Testis (tissue), 2 donors: ENCODE measurements at regions not wholly inside any gene's neighbourhood (a gene's known extent, or its start where the extent isn't known, plus 50 kb on each side); places are given as distances from the start of the nearest gene placed in this dataset.

ENCODE experiments used
- POLR2A ChIP-seq: fragments of 450-650 bp; IDR thresholded peaks from one replicate; pipeline ENCODE4 v1.6.1; 2017; ENCODE audit warnings: antibody characterized with exemption, mild to moderate bottlenecking, moderate library complexity
- TF ChIP-seq, protein P1 (sequence below), 3 experiments: fragments of 450-650 bp in 2 of 3; fragments of 200-600 bp in 1 of 3; sonication (generic) in 1 of 3; IDR thresholded peaks; one replicate each; pipeline ENCODE4 v1.5.1; 2016 to 2019; ENCODE audit warnings: antibody characterized with exemption in 3 of 3, mild to moderate bottlenecking in 2 of 3, moderate library complexity in 1 of 3

- no peak for TF ChIP-seq POLR2A
- TF ChIP-seq, protein P1, sequence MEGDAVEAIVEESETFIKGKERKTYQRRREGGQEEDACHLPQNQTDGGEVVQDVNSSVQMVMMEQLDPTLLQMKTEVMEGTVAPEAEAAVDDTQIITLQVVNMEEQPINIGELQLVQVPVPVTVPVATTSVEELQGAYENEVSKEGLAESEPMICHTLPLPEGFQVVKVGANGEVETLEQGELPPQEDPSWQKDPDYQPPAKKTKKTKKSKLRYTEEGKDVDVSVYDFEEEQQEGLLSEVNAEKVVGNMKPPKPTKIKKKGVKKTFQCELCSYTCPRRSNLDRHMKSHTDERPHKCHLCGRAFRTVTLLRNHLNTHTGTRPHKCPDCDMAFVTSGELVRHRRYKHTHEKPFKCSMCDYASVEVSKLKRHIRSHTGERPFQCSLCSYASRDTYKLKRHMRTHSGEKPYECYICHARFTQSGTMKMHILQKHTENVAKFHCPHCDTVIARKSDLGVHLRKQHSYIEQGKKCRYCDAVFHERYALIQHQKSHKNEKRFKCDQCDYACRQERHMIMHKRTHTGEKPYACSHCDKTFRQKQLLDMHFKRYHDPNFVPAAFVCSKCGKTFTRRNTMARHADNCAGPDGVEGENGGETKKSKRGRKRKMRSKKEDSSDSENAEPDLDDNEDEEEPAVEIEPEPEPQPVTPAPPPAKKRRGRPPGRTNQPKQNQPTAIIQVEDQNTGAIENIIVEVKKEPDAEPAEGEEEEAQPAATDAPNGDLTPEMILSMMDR (IDR thresholded peaks at IDR 0.05), result no peak
Measured at GRCh38 chr6:86609549-86610388, 327.6 kb upstream of the HTR1E start.
